ENCODE measurements at regions not wholly inside any gene's neighbourhood (a gene's known extent, or its start where the extent isn't known, plus 50 kb on each side); places are given as distances from the start of the nearest gene placed in this dataset.

GRCh38 chr5:174282391-174282790 lies 236.9 kb downstream of the NSG2 start:
- no peak for DNase-seq (ENCODE audit: insufficient read length, low spot score)
- no peak for FAIRE-seq

GRCh38 chr5:174283211-174284005 lies 237.9 kb downstream of the NSG2 start:
- no peak for FAIRE-seq
- DNase-seq (ENCODE audit: insufficient read length, low spot score) = no peak

GRCh38 chr5:174284873-174285272 lies 239.4 kb downstream of the NSG2 start:
- no peak for FAIRE-seq
- DNase-seq (ENCODE audit: insufficient read length, low spot score) = no peak

- FAIRE-seq (no peak), DNase-seq (ENCODE audit: insufficient read length, low spot score) (no peak)
Measured at GRCh38 chr5:174287761-174288160, 242.3 kb downstream of the NSG2 start.

GRCh38 chr5:174288439-174288838 lies 242.9 kb downstream of the NSG2 start:
- FAIRE-seq (no peak), DNase-seq (ENCODE audit: insufficient read length, low spot score) (no peak)

GRCh38 chr5:174291162-174291561 lies 245.7 kb downstream of the NSG2 start:
- FAIRE-seq = no peak
- no peak for DNase-seq (ENCODE audit: insufficient read length, low spot score)

GRCh38 chr5:174292348-174292747 lies 246.8 kb downstream of the NSG2 start:
- DNase-seq (ENCODE audit: insufficient read length, low spot score) = no peak
- no peak for FAIRE-seq

- FAIRE-seq = no peak
- DNase-seq (ENCODE audit: insufficient read length, low spot score) = no peak
Measured at GRCh38 chr5:174293006-174293405, 247.5 kb downstream of the NSG2 start.

- no peak for DNase-seq (ENCODE audit: insufficient read length, low spot score)
- no peak for FAIRE-seq
Measured at GRCh38 chr5:174293481-174293880, 248.0 kb downstream of the NSG2 start.

GRCh38 chr5:174294891-174295620 lies 249.6 kb downstream of the NSG2 start:
- FAIRE-seq (no peak), DNase-seq (ENCODE audit: insufficient read length, low spot score) (no peak)

- no peak for FAIRE-seq
Measured at GRCh38 chr5:174295702-174296436, 250.4 kb downstream of the NSG2 start.

GRCh38 chr5:174300118-174300940 lies 254.8 kb downstream of the NSG2 start:
- no peak for DNase-seq (ENCODE audit: insufficient read length, low spot score)
- no peak for FAIRE-seq

More at GRCh38 chr5:174295702-174296436, 250.4 kb downstream of the NSG2 start:
- DNase-seq (ENCODE audit: insufficient read length, low spot score) = no peak

GRCh38 chr5:174300941-174301761 lies 255.6 kb downstream of the NSG2 start:
- no peak for FAIRE-seq
- no peak for DNase-seq (ENCODE audit: insufficient read length, low spot score)

- DNase-seq (ENCODE audit: insufficient read length, low spot score) (no peak), FAIRE-seq (no peak)
Measured at GRCh38 chr5:174301848-174302625, 256.5 kb downstream of the NSG2 start.

- FAIRE-seq (no peak), DNase-seq (ENCODE audit: insufficient read length, low spot score) (no peak)
Measured at GRCh38 chr5:174303035-174303434, 257.5 kb downstream of the NSG2 start.

GRCh38 chr5:174303437-174304045 lies 258.0 kb downstream of the NSG2 start:
- no peak for FAIRE-seq
- DNase-seq (ENCODE audit: insufficient read length, low spot score) = no peak

- FAIRE-seq (no peak), DNase-seq (ENCODE audit: insufficient read length, low spot score) (no peak)
Measured at GRCh38 chr5:174305241-174305681, 259.8 kb downstream of the NSG2 start.

- FAIRE-seq (no peak), DNase-seq (ENCODE audit: insufficient read length, low spot score) (no peak)
Measured at GRCh38 chr5:174306345-174307030, 261.0 kb downstream of the NSG2 start.

Data from GM19239 (cell line).